ENCODE measurements at regions not wholly inside any gene's neighbourhood (a gene's known extent, or its start where the extent isn't known, plus 50 kb on each side); places are given as distances from the start of the nearest gene placed in this dataset.

DNA sequence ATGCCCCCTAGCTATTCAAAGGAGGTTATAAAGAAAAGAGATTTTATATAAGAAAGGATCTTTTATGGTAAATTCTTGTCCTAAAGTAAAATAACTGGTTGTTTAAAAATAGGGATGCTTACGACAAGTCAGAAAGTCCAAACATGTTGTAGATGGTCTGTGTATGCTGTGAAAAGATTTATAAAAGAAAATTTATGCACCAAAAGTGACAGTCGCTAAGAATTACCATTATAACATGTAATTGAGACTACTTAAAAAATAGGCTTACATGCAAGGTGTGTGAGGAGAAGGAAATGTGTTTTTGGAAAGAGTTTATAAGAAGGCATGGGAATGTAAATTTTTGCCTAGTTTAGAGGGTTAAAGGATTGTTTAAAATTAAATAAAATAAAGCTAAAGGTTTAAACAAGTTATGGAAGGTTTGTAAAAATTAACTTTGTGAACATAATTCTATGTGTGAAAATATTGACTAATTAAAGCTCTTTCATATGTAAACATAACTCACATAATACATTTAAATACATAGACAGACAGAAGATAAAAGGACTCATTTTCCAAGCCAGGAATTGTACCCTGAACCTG lies 118.5 kb downstream of the LYZL1 start:
- ChIA-PET CTCF (no interaction called here), POLR2A (no interaction called here)

More for the DNA sequence above, 118.5 kb downstream of the LYZL1 start:
- TF ChIP-seq TP53 (CRISPR knock-in tag; IDR thresholded peaks at IDR 0.05): no peak
- TF ChIP-seq, protein P1, sequence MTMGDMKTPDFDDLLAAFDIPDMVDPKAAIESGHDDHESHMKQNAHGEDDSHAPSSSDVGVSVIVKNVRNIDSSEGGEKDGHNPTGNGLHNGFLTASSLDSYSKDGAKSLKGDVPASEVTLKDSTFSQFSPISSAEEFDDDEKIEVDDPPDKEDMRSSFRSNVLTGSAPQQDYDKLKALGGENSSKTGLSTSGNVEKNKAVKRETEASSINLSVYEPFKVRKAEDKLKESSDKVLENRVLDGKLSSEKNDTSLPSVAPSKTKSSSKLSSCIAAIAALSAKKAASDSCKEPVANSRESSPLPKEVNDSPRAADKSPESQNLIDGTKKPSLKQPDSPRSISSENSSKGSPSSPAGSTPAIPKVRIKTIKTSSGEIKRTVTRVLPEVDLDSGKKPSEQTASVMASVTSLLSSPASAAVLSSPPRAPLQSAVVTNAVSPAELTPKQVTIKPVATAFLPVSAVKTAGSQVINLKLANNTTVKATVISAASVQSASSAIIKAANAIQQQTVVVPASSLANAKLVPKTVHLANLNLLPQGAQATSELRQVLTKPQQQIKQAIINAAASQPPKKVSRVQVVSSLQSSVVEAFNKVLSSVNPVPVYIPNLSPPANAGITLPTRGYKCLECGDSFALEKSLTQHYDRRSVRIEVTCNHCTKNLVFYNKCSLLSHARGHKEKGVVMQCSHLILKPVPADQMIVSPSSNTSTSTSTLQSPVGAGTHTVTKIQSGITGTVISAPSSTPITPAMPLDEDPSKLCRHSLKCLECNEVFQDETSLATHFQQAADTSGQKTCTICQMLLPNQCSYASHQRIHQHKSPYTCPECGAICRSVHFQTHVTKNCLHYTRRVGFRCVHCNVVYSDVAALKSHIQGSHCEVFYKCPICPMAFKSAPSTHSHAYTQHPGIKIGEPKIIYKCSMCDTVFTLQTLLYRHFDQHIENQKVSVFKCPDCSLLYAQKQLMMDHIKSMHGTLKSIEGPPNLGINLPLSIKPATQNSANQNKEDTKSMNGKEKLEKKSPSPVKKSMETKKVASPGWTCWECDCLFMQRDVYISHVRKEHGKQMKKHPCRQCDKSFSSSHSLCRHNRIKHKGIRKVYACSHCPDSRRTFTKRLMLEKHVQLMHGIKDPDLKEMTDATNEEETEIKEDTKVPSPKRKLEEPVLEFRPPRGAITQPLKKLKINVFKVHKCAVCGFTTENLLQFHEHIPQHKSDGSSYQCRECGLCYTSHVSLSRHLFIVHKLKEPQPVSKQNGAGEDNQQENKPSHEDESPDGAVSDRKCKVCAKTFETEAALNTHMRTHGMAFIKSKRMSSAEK (CRISPR knock-in tag; IDR thresholded peaks at IDR 0.05; ENCODE audit: borderline replicate concordance): no peak
- TF ChIP-seq, protein P2, sequence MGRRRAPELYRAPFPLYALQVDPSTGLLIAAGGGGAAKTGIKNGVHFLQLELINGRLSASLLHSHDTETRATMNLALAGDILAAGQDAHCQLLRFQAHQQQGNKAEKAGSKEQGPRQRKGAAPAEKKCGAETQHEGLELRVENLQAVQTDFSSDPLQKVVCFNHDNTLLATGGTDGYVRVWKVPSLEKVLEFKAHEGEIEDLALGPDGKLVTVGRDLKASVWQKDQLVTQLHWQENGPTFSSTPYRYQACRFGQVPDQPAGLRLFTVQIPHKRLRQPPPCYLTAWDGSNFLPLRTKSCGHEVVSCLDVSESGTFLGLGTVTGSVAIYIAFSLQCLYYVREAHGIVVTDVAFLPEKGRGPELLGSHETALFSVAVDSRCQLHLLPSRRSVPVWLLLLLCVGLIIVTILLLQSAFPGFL (CRISPR knock-in tag; IDR thresholded peaks at IDR 0.05; ENCODE audit: borderline replicate concordance): no peak
- Mint-ChIP-seq H3K27me3 (ENCODE audit: low read depth) (peaks cover 15% of the 10 kb centered on the region), H3K4me3 (no peak overlapping the region), H3K9me3 (peaks cover 74% of the 10 kb centered on the region), H3K4me1 (no peaks in the 10 kb centered on the region), H3K36me3 (peaks cover 47% of the 10 kb centered on the region), H3K27ac (no peak overlapping the region)
- no peak for ATAC-seq
- DNase-seq (ENCODE audit: low spot score): no peak

Measured in WTC11 (cell line).